ENCODE measurements at regions not wholly inside any gene's neighbourhood (a gene's known extent, or its start where the extent isn't known, plus 50 kb on each side); places are given as distances from the start of the nearest gene placed in this dataset.

DNA sequence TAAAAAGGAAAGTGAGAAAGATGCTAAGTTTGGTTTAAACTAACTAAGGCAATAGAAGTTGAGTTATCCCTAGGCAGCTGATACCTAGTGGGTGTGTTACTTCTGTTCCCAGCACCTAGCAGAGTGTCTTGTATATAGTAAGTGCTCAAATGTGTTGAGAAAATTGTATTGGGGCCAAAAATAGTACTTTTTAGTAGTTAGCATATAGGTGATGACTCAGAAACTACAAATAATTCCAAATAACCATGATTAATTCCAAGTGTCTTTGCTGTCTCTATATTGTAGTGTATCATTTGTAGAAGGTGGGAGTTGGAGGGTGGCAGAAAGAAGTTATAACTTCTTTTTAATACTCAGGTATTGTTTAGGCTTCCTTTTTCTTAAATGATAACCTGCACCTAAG is 362.7 kb downstream of the RND3 start:
- no peak for TF ChIP-seq CTCF (IDR thresholded peaks at IDR 0.05)
- TF ChIP-seq POLR2A (IDR thresholded peaks at IDR 0.05), result no peak
